ENCODE measurements at regions not wholly inside any gene's neighbourhood (a gene's known extent, or its start where the extent isn't known, plus 50 kb on each side); places are given as distances from the start of the nearest gene placed in this dataset.
"Not testable (repeated sequence)": the region's sequence is repeated elsewhere in the genome, so short reads cannot be mapped to it uniquely, and the experiment has no call there.

GRCh38 chr15:23750179-23750578 is 63.1 kb upstream of the NDN start:
- DNase-seq (ENCODE audit: low spot score) = no peak

- no peak for DNase-seq (ENCODE audit: low spot score)
Observed at GRCh38 chr15:23750776-23751175, 63.7 kb upstream of the NDN start.

GRCh38 chr15:23753248-23753647 is 66.1 kb upstream of the NDN start:
- DNase-seq (ENCODE audit: low spot score) = no peak

- no peak for DNase-seq (ENCODE audit: low spot score)
Observed at GRCh38 chr15:23758891-23759290, 71.8 kb upstream of the NDN start.

GRCh38 chr15:23760024-23760423 is 72.9 kb upstream of the NDN start:
- DNase-seq (ENCODE audit: low spot score) = no peak

GRCh38 chr15:23761386-23761785 is 74.3 kb upstream of the NDN start:
- no peak for DNase-seq (ENCODE audit: low spot score)

- no peak for DNase-seq (ENCODE audit: low spot score)
Observed at GRCh38 chr15:23762026-23762425, 74.9 kb upstream of the NDN start.

- no peak for DNase-seq (ENCODE audit: low spot score)
Observed at GRCh38 chr15:23763021-23763420, 75.9 kb upstream of the NDN start.

GRCh38 chr15:23764306-23764705 is 77.2 kb upstream of the NDN start:
- DNase-seq (ENCODE audit: low spot score) = no peak

- no peak for DNase-seq (ENCODE audit: low spot score)
Observed at GRCh38 chr15:23764716-23765115, 77.6 kb upstream of the NDN start.

GRCh38 chr15:23766779-23767178 is 79.7 kb upstream of the NDN start:
- DNase-seq (ENCODE audit: low spot score) = not testable (repeated sequence)

GRCh38 chr15:23773093-23773492 is 86.0 kb upstream of the NDN start:
- DNase-seq (ENCODE audit: low spot score) = no peak

GRCh38 chr15:23787346-23788105 is 100.4 kb upstream of the NDN start:
- no peak for DNase-seq (ENCODE audit: low spot score)

- DNase-seq (ENCODE audit: low spot score) = no peak
Observed at GRCh38 chr15:23793191-23793680, 106.1 kb upstream of the NDN start.

GRCh38 chr15:23797747-23798446 is 110.8 kb upstream of the NDN start:
- no peak for DNase-seq (ENCODE audit: low spot score)

- DNase-seq (ENCODE audit: low spot score) = no peak
Observed at GRCh38 chr15:23801881-23802280, 114.8 kb upstream of the NDN start.

GRCh38 chr15:23802896-23803435 is 115.9 kb upstream of the NDN start:
- DNase-seq (ENCODE audit: low spot score) = not testable (repeated sequence)

- no peak for DNase-seq (ENCODE audit: low spot score)
Observed at GRCh38 chr15:23806980-23807379, 119.9 kb upstream of the NDN start.

- DNase-seq (ENCODE audit: low spot score) = no peak
Observed at GRCh38 chr15:23823508-23823907, 136.4 kb upstream of the NDN start.

- DNase-seq (ENCODE audit: low spot score) = no peak
Observed at GRCh38 chr15:23828786-23829185, 141.7 kb upstream of the NDN start.

- no peak for DNase-seq (ENCODE audit: low spot score)
Observed at GRCh38 chr15:23835953-23836352, 148.8 kb upstream of the NDN start.

GRCh38 chr15:23839893-23840474 is 152.9 kb upstream of the NDN start:
- no peak for DNase-seq (ENCODE audit: low spot score)

Measured in SK-N-DZ (cell line).